ENCODE measurements at regions not wholly inside any gene's neighbourhood (a gene's known extent, or its start where the extent isn't known, plus 50 kb on each side); places are given as distances from the start of the nearest gene placed in this dataset.

DNA sequence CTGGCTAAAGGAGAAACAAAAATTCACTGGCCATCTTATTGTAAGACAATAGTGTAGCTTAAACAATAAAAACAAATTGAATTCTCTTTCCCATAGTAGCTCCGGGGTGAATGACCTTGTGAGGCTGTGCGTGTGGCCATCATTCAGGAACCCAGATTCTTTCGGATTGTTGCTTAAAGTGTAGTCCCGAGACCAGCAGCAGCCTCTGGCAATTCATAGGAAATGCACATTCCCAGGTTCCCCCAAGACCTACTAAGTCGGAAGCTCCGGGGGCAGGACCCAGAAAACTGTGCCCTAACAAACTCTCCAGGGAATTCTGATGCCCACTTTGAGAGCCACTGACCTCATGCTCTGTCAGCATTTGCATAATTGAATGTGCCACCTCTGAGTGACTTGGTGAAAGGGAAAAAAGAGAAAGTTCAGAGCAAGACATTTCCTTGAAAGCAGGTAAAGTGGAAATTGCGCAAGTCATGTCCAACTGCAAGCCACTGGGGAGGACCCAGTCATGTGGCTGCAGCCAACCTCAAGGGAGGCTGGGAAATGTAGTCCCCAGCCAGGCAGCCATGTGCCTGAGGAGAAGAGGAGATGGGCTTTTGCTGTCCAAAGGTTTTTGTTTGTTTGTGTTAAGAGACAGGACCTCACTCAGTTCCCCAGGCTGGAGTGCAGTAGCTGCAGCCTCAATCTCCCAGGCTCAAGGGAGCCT lies 50.7 kb upstream of the PNMA8B start:
- H3K4me1 Mint-ChIP-seq: peaks cover 4% of the 10 kb centered on the region
- H3K27me3 Mint-ChIP-seq: peaks cover 4% of the 10 kb centered on the region
- DNase-seq (no peak), ATAC-seq (peak; percentile 74)
- peaks cover 18 to 20% of the 10 kb centered on the region in 2 donors for H3K9me3 Mint-ChIP-seq
- H3K27ac Mint-ChIP-seq: no peak overlapping the region
- peak overlapping the region; percentile 7 to 53 for H3K4me3 Mint-ChIP-seq

DNA sequence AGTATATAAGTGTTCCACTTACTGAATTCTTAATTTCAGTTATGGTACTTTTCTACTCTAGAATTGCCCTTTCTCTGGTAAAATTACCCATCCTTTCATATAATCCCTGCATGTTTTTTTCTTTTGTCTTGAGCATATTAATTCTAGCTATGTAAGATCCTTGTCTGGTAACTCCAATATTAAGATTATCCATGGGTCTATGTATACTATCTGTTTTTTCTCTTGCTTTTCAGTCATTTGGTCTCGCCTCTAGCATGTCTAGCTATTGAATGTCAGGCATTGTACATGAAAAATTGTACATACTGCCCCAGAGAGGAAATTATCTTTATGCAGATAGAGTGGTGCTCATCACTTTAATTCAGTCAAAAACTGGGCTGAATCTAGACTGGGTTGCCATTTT lies 50.4 kb upstream of the CALM3 start:
- no peak for ATAC-seq
- Mint-ChIP-seq H3K9me3 (peaks cover 24 to 25% of the 10 kb centered on the region in 2 donors), H3K4me3 (no peak overlapping the region), H3K27ac (no peak overlapping the region), H3K27me3 (peaks cover 24% of the 10 kb centered on the region), H3K4me1 (no peaks in the 10 kb centered on the region)
- no peak for DNase-seq

DNA sequence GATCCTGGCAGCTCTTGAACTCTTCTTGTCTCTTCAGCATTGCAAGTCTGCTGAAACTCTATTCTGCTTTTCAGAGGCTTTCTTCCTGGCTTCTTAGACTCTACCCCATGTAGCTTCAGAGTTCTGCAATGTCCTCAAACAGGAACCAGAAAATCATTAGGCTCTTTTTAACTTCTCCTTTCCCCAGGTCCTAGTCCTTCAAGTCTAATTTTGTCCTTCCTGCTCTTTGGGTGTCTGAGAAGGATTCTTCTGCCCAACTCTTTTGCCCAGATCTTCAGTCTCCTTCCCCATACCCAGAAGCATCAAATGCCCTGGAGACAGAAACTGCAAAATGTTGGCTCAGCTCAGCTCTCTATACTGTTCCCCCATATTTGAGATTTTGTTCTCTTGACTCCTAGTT lies 50.0 kb upstream of the CALM3 start:
- no peaks in the 10 kb centered on the region for H3K4me1 Mint-ChIP-seq
- no peak overlapping the region for H3K27ac Mint-ChIP-seq
- peaks cover 24 to 25% of the 10 kb centered on the region in 2 donors for H3K9me3 Mint-ChIP-seq
- H3K4me3 Mint-ChIP-seq: no peak overlapping the region
- H3K27me3 Mint-ChIP-seq: peaks cover 24% of the 10 kb centered on the region
- DNase-seq (no peak), ATAC-seq (no peak)
